Gastrocnemius medialis (tissue), 4 donors: ENCODE measurements at regions not wholly inside any gene's neighbourhood (a gene's known extent, or its start where the extent isn't known, plus 50 kb on each side); places are given as distances from the start of the nearest gene placed in this dataset.

ENCODE experiments used
- ATAC-seq, 2 donors: fragments of 150-250 bp; one replicate each; pipeline ENCODE4 v1.9.1; 2016
- DNase-seq, 2 donors: peaks; one replicate each; pipeline ENCODE4 v3.0.0-alpha.2; 2019
- H3K27ac ChIP-seq, 4 donors: fragments of 200-600 bp; sonication (generic); 1 replicate in 1 of 4; 2 replicates in 3 of 4; pipeline ENCODE4 v1.5.1; 2016 to 2018; ENCODE audit warnings: mild to moderate bottlenecking in 2 of 4, moderate library complexity in 1 of 4
- H3K27me3 ChIP-seq, 3 donors: fragments of 200-600 bp; sonication (generic) in 2 of 3; 1 replicate in 1 of 3; 2 replicates in 2 of 3; pipeline versions ENCODE4 v1.5.1 to v1.6.0; 2016 to 2019; ENCODE audit warnings: mild to moderate bottlenecking in 1 of 3, moderate library complexity in 1 of 3
- H3K36me3 ChIP-seq, 2 donors: fragments of 200-600 bp; sonication (generic) in 1 of 2; one replicate each; pipeline ENCODE4 v1.5.1; 2017 to 2018
- H3K4me1 ChIP-seq, 2 donors: fragments of 200-600 bp; sonication (generic) in 1 of 2; one replicate each; pipeline ENCODE4 v1.5.1; 2016 to 2017; ENCODE audit warnings: mild to moderate bottlenecking in 2 of 2
- H3K4me3 ChIP-seq, 4 donors: fragments of 200-600 bp; sonication (generic) in 3 of 4; 1 replicate in 1 of 4; 2 replicates in 3 of 4; pipeline ENCODE4 v1.5.1; 2016 to 2019; ENCODE audit warnings: mild to moderate bottlenecking in 2 of 4
- H3K9me3 ChIP-seq, 3 donors: fragments of 200-600 bp; sonication (generic) in 2 of 3; 1 replicate in 1 of 3; 2 replicates in 2 of 3; pipeline ENCODE4 v1.5.1; 2016 to 2019
- POLR2A ChIP-seq, 2 donors: fragments of 450-650 bp; IDR thresholded peaks; one replicate each; pipeline ENCODE4 v1.6.1; 2017; ENCODE audit warnings: antibody characterized with exemption in 2 of 2, mild to moderate bottlenecking in 2 of 2, moderate library complexity in 2 of 2
- in situ Hi-C, 4 donors: fragments of 200-750 bp; cut with MboI; loops; one replicate each; pipeline versions ENCODE4 v1.15.0 to v1.8.0; 2017; ENCODE audit warnings: low sequenced_read_pairs in 4 of 4
- intact Hi-C: fragments of 100-400 bp; cut with DNase I; formaldehyde crosslinking; loops from one replicate; pipeline ENCODE4 v1.15.1; 2023; ENCODE audit warnings: low total_unique reads
- TF ChIP-seq, protein P1 (sequence below), 5 experiments: fragments of 450-650 bp in 3 of 5; fragments of 200-600 bp in 2 of 5; sonication (generic) in 2 of 5; IDR thresholded peaks in 4 of 5; conservative IDR thresholded peaks in 1 of 5; 1 replicate in 4 of 5; 2 replicates in 1 of 5; pipeline ENCODE4 v1.5.1; 2016 to 2019; ENCODE audit warnings: antibody characterized with exemption in 5 of 5, mild to moderate bottlenecking in 3 of 5, moderate library complexity in 3 of 5

DNA sequence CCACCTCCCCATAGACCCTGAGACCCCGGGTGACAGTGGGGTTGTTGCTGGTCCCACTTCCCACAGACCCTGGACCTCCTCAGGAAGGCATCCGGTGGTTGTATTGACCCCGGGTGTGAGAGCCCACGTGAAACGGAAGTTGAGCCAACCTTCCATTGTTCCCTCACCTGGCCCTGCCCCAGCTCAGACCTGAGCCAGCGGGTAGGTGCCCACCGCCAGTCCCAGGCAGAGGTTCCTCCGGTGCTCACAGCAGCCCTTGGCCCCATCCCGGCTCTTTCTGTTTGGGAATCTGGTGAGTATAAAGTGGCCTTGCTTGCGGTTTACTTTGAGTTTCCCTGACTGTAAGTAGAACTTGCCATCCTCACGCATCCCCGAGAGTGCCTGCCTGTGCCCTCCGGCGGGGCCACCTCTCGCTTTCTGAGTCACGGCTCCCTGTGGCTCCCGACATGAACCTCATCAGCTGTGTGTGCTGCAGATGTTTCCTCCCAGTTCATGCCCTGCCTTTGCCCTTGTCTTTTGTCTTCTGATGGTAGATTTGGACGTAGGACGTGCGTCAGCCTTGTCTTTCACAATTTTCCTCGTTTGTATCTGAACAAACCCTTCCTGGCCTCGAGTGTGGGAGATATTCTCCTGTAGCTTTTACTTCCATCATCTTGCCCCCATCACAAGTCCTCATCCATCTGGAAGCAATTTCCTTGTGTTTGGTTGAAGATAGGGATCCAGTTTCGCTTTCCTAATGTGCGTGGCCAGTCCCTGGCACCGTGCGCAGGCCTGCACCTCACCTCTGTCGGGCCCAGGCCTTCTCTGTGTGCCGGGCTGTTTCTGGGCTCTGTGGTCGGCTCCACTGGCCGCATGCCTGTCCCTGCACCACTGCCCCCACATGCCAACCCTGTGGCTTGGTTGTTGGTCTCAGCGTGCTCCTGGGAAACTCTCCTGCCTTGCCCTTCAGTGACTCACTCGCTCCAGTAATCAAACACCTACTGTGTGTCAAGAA lies 76.0 kb downstream of the METRNL start:
- Histone ChIP-seq H3K9me3 (no peaks in the 10 kb centered on the region), H3K4me3 (no peak overlapping the region), H3K4me1 (peaks cover 0 to 5% of the 10 kb centered on the region in 2 donors), H3K27me3 (peaks cover 6 to 32% (median 12%) of the 10 kb centered on the region in 3 donors), H3K36me3 (no peaks in the 10 kb centered on the region), H3K27ac (peak overlapping the region in 1 of 4 donors; percentile 13)
- in situ Hi-C loops = no loop called here
- intact Hi-C loops = no loop called here
- ATAC-seq (peak; percentile 50 to 53), DNase-seq (peak in 1 of 2 donors; percentile 50)
- peak; percentile 29 to 45 for TF ChIP-seq POLR2A (IDR thresholded peaks at IDR 0.05)
- TF ChIP-seq, protein P1, sequence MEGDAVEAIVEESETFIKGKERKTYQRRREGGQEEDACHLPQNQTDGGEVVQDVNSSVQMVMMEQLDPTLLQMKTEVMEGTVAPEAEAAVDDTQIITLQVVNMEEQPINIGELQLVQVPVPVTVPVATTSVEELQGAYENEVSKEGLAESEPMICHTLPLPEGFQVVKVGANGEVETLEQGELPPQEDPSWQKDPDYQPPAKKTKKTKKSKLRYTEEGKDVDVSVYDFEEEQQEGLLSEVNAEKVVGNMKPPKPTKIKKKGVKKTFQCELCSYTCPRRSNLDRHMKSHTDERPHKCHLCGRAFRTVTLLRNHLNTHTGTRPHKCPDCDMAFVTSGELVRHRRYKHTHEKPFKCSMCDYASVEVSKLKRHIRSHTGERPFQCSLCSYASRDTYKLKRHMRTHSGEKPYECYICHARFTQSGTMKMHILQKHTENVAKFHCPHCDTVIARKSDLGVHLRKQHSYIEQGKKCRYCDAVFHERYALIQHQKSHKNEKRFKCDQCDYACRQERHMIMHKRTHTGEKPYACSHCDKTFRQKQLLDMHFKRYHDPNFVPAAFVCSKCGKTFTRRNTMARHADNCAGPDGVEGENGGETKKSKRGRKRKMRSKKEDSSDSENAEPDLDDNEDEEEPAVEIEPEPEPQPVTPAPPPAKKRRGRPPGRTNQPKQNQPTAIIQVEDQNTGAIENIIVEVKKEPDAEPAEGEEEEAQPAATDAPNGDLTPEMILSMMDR (IDR thresholded peaks at IDR 0.05 in 4 of 5, conservative IDR thresholded peaks at IDR 0.05 in 1 of 5) = no peak

DNA sequence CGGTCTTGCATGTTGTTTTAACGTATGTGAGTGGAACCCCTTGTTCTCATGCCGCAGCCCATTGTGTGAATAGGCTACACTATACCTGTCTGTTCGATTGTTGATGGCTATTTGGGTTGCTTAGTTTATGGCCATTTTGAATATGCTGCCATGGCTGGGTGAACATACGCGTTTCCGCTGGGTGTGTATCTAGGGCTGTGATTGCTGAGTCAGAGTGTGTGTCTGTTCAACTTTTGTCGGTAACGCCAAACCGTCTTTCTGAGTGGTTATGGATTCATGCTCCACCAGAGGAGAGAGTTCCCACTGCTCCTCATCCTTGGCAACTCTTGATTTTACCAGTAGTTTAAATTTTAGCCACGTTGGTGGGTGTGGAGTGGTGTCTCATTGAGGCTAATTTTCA lies 77.0 kb downstream of the METRNL start:
- no peak for TF ChIP-seq POLR2A (IDR thresholded peaks at IDR 0.05)
- TF ChIP-seq, protein P1 (IDR thresholded peaks at IDR 0.05 in 4 of 5, conservative IDR thresholded peaks at IDR 0.05 in 1 of 5) = no peak
- ATAC-seq = no peak
- H3K36me3 ChIP-seq = no peaks in the 10 kb centered on the region
- peaks cover 0 to 5% of the 10 kb centered on the region in 2 donors for H3K4me1 ChIP-seq
- H3K9me3 ChIP-seq = no peaks in the 10 kb centered on the region
- H3K4me3 ChIP-seq = no peak overlapping the region
- intact Hi-C loops (no loop called here), in situ Hi-C loops (no loop called here)
- DNase-seq = no peak
- peaks cover 6 to 37% (median 12%) of the 10 kb centered on the region in 3 donors for H3K27me3 ChIP-seq
- H3K27ac ChIP-seq = no peak overlapping the region

DNA sequence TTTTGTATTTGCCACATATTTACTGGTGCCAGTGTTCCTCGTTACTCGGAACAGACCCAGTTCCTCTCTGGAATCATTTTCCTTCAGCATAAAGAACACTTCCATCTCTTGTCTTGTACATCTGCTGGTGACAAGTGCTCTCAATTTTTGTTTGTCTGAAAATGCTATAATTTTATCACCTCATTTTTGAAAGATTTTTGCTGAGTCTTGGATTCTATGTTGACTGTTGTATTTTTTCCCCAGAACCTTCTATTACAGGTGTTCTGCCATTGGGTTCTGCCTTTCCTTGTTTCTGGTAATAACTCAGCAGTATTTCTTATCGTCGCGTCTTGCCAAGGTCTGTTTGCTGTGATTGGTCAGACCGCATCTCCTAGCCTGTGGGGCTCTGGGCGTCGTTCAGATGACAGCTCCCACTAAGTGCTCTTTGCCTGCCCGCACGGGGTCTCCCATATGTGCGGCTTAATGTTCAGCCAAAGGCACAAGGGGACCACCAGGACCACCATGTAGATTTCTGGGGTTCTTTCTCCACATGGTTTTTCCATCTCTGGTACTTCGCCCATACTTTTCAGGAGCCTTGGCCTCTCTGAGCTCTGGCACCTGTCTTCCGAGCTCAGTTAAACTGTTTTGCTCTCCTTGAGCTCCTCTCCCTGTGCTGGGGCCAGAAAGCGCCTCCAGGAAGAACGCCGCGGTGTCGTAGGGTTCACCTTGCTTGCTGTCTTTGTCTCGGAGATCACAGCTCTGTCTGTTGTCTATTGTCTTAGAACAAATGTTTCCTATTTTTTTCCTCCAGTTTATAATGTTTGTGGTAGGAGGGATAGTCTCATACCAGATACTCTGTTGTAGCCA lies 80.0 kb downstream of the METRNL start:
- Histone ChIP-seq H3K27me3 (peaks cover 5 to 9% (median 5%) of the 10 kb centered on the region in 3 donors), H3K27ac (no peak overlapping the region), H3K36me3 (no peaks in the 10 kb centered on the region), H3K9me3 (no peaks in the 10 kb centered on the region), H3K4me1 (no peaks in the 10 kb centered on the region), H3K4me3 (no peak overlapping the region)
- no peak for DNase-seq
- no peak for ATAC-seq
- TF ChIP-seq, protein P1 (IDR thresholded peaks at IDR 0.05 in 4 of 5, conservative IDR thresholded peaks at IDR 0.05 in 1 of 5) = no peak
- TF ChIP-seq POLR2A (IDR thresholded peaks at IDR 0.05) = no peak
- intact Hi-C loops (no loop called here), in situ Hi-C loops (no loop called here)

DNA sequence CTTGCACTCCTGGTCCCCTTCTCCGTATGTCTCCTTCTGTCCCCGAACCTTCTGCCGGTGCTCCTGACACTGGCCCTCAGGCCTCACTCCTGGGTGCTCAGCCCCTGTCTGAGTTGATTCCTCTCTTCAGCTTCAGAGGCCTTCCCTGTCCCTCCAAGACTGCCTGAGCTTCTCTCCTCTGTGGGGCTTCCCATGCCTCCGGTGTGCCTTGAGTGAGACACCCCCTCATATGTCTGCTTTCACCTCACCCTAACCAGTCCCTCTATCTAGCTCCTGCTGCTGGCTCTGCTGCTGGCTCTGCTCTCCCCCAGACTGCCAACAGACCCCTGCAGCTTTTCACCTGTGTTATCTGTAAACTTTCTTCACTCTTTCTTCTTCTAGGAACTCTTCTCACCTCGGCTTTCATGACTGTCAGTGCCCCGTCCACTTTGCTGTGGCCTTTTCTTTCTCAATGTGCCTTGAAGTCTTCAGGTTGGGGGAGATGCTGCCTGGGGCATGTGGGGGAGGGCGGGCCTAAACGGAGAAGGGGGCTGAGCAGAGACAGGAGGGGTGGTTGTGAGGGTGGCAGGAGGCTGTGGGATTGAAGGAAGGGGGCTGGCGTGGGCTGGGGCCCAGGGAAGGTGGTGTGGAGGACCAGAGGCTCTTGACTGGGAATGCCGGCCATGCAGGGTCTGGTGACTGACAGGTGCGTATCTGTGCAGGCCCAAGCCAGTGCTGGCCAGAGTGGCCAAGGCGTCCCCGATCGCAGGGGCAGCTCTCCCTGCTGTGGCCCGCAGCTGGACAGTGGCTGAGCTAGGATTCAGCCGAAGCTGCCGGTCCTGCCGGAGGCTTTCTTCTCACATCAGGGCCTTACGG lies 81.3 kb downstream of the METRNL start:
- no peaks in the 10 kb centered on the region for H3K4me1 ChIP-seq
- ATAC-seq (no peak), DNase-seq (no peak)
- peak overlapping the region in 1 of 4 donors; percentile 28 for H3K27ac ChIP-seq
- in situ Hi-C loops (no loop called here), intact Hi-C loops (no loop called here)
- TF ChIP-seq, protein P1 (IDR thresholded peaks at IDR 0.05 in 4 of 5, conservative IDR thresholded peaks at IDR 0.05 in 1 of 5) = no peak
- TF ChIP-seq POLR2A (IDR thresholded peaks at IDR 0.05) = no peak
- peaks cover 5 to 10% (median 5%) of the 10 kb centered on the region in 3 donors for H3K27me3 ChIP-seq
- H3K36me3 ChIP-seq = no peaks in the 10 kb centered on the region
- no peaks in the 10 kb centered on the region for H3K9me3 ChIP-seq
- H3K4me3 ChIP-seq = no peak overlapping the region
